DLD1 (cell line): ENCODE measurements at regions not wholly inside any gene's neighbourhood (a gene's known extent, or its start where the extent isn't known, plus 50 kb on each side); places are given as distances from the start of the nearest gene placed in this dataset.
"Not testable (repeated sequence)": the region's sequence is repeated elsewhere in the genome, so short reads cannot be mapped to it uniquely, and the experiment has no call there.

ENCODE experiments used
- in situ Hi-C: cut with HindIII; loops from 2 replicates; pipeline ENCODE4 v1.10.0; 2017; ENCODE audit warnings: low sequenced_read_pairs

- in situ Hi-C loops = no loop called here
Observed at GRCh38 chr10:130498934-130499333, 362.7 kb downstream of the GLRX3 start.

DNA sequence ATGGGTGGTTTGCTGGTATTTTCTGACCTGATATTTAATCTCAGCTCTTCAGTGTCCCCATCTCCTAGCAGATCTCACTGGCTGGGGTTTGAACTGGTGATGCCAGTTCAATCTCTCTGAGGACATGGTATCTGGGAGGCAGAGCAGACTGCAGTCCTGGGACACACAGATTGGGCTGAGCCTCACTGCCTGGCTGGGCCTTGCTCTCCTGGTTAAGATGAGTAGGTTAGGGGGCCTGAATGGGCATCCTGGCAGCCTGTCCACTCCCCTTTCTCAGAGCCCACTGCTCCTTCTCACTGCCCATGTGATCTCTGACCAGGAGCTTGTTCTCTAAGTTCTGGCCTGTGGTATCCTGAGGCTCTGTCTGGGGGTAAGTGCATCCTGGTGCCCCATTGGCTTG lies 363.4 kb downstream of the GLRX3 start:
- in situ Hi-C loops = no loop called here

- in situ Hi-C loops = no loop called here
Observed at GRCh38 chr10:130500261-130501000, 364.2 kb downstream of the GLRX3 start.

GRCh38 chr10:130507461-130507860 lies 371.3 kb downstream of the GLRX3 start:
- in situ Hi-C loops = no loop called here

GRCh38 chr10:130509881-130510689 lies 373.9 kb downstream of the GLRX3 start:
- in situ Hi-C loops = no loop called here

- in situ Hi-C loops = no loop called here
Observed at GRCh38 chr10:130510755-130511154, 374.6 kb downstream of the GLRX3 start.

DNA sequence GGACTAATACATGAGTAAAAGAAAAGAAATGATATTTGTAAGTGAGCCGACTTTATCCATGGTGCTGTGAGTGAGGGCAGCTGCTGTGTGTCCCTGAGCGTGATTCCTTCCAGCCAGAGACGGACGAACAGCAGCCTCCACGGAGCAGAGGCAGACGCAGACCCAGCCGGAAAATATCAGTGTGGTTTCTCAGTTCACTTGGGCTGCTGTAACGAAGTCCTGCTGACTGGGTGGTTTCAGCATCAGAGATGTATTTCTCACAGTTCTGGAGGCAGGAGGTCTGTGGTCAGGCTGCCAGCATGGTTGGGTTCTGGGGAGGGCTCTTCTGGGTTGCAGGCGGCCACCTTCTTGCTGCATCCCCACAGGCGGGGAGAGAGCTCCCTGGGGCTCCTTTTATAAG lies 375.6 kb downstream of the GLRX3 start:
- in situ Hi-C loops = no loop called here

GRCh38 chr10:130512936-130513335 lies 376.7 kb downstream of the GLRX3 start:
- in situ Hi-C loops = no loop called here

DNA sequence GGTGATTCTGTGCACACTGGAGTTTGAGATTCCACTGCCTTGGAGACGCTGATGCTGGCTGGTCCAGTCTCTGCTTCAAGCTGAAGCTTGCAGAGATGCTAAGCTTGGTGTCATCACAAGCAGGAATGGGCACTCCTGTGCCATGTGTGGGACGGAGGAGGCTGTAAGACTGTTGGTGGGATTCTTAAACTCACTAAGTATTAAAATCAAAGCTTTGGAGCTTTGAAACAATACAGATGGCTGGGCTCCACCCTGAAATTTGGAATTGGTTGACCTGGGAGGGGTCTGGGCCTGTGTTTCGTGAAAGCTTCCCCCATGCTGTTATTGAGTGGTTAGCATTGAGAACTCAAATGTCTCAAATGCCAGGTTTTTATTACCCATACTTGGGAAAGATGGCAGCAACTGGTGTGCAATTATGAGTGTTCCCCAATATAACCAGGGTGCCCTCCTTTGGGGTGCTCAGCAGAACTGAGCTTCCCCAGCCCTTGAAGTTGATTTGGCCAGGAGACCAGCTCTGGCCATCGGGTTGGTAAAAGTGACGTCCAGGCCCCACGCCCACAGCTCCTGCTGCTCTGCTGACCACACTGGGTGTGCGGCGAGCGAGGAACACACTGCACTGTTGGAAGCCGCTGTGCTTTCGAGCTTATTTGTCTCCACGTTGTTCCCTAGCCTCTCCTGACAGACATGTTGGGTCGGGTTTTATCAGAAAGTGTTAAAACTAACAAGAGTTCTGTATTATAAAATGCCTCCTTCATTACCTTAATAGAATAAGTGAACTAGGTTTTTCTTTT lies 377.7 kb downstream of the GLRX3 start:
- in situ Hi-C loops = no loop called here

- in situ Hi-C loops = no loop called here
Observed at GRCh38 chr10:130515670-130516069, 379.5 kb downstream of the GLRX3 start.

DNA sequence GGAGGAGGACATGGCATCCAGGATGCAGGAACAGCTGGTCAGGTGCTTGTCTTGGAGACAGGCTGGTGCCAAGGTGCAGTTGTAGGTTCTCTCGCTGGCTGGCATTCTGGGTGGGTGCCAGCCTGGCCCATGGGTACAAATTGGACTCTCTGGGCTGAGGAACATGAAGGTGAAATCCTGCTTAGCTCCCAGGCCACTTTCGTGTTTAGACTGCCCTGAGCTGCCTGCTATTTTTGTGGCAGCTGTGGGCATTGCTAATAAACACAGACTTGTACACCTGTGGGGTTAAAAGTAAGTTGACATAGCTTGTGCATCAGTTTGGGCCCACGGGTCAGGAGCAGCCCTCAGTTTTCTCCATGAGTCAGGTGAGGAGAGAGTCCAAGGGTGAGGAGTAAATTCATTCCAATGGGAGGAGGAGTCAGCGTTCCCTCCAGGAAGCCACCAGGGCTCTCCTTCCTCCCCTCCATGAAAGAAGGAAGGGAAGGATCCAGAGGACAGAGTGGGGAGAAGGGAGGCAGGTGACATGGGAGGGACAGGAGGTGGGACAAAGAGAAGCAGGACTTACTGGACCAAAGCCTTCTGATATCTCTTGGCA lies 380.0 kb downstream of the GLRX3 start:
- in situ Hi-C loops = no loop called here

DNA sequence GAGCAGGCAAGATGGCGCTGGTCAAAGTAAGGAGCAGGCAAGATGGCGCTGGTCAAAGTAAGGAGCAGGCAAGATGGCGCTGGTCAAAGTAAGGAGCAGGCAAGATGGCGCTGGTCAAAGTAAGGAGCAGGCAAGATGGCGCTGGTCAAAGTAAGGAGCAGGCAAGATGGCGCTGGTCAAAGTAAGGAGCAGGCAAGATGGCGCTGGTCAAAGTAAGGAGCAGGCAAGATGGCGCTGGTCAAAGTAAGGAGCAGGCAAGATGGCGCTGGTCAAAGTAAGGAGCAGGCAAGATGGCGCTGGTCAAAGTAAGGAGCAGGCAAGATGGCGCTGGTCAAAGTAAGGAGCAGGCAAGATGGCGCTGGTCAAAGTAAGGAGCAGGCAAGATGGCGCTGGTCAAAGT lies 382.7 kb downstream of the GLRX3 start:
- in situ Hi-C loops = not testable (repeated sequence)

DNA sequence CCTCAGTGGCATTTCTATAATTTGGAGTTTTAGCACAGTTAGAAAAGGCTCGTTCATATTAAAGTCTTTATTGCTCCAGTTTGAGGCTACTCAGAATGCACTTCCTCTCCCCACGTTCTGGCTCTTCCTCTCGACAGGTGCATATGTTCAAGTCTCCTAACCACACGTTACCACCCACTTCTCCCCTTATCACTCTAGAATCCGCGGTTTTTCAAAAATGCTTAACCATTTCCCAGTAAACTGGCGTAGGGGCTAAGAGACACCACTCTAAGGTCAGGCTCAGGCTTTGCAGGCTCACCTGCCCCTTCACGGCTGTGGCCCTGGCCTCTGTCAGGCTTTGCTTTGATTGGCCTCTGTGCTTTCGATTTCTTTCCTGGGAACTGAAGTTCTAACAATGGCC lies 383.6 kb downstream of the GLRX3 start:
- in situ Hi-C loops = no loop called here

GRCh38 chr10:130531312-130531711 lies 395.1 kb downstream of the GLRX3 start:
- in situ Hi-C loops = no loop called here

DNA sequence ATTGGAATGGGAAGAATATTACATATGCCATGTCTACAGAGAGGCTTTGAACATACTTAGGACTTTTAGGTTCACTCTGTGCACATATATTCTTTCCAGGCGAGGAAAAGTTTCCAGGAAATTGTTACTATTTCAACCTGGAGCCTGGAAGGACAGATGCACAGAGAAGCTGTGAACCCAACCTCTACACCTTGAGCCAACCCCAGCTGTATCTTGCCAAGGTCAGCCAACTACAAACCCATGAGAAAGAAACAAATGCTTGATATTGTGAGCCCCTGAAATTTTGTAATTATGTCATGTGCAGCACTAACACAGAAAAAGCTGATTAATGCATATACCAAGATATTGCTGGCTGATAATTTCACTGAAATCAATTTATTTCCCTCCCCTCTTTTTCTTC lies 404.9 kb downstream of the GLRX3 start:
- in situ Hi-C loops = no loop called here

DNA sequence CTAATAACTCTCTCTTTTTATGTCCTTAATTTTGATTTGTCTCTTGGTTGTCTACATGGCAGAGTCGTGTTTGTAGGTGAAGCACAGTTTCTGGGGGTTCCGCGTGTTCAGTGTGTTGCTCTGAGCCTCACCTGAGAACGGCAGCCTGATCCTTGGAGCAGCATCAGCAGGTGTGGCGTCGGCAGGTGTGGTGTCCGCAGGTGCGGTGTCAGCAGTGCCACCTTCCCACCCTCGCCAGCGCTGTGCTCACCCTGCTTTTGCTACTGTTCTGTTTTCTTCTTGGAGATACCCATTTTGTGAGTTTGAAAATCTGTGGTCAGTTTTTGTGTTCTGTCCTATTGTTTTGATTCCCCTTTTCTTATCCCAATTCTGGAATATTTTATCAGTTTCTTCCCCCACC lies 406.6 kb downstream of the GLRX3 start:
- in situ Hi-C loops = no loop called here

- in situ Hi-C loops = no loop called here
Observed at GRCh38 chr10:130543794-130544193, 407.6 kb downstream of the GLRX3 start.

- in situ Hi-C loops = no loop called here
Observed at GRCh38 chr10:130545122-130545521, 408.9 kb downstream of the GLRX3 start.

GRCh38 chr10:130545697-130546096 lies 409.5 kb downstream of the GLRX3 start:
- in situ Hi-C loops = no loop called here

GRCh38 chr10:130546841-130547240 lies 410.6 kb downstream of the GLRX3 start:
- in situ Hi-C loops = no loop called here

- in situ Hi-C loops = no loop called here
Observed at GRCh38 chr10:130547368-130547767, 411.2 kb downstream of the GLRX3 start.
